ENCODE measurements at regions not wholly inside any gene's neighbourhood (a gene's known extent, or its start where the extent isn't known, plus 50 kb on each side); places are given as distances from the start of the nearest gene placed in this dataset.

GRCh38 chr21:25149022-25149421 lies 458.3 kb downstream of the MRPL39 start:
- TF ChIP-seq CTCF (optimal IDR thresholded peaks at IDR 0.05 in 1 of 3, IDR thresholded peaks at IDR 0.05 in 1 of 3, conservative IDR thresholded peaks at IDR 0.05 in 1 of 3; ENCODE audit: extremely low read depth in 1 of 3, insufficient read depth in 2 of 3, low read length in 3 of 3): no peak
- TF ChIP-seq EZH2 (IDR thresholded peaks at IDR 0.05; ENCODE audit: low read length): no peak

All from keratinocyte (primary cell).